GM08714 (cell line): ENCODE measurements at regions not wholly inside any gene's neighbourhood (a gene's known extent, or its start where the extent isn't known, plus 50 kb on each side); places are given as distances from the start of the nearest gene placed in this dataset.

Experiments used
- H3K4me3 ChIP-seq: fragments of 200-500 bp; sonication (Bioruptor generic); 2 replicates; pipeline ENCODE4 v1.5.1; 2014; ENCODE audit warnings: mild to moderate bottlenecking, low read length, inconsistent platforms
- ZNF274 ChIP-seq: IDR thresholded peaks from 2 replicates; pipeline ENCODE4 v1.6.1; 2012; ENCODE audit warnings: mild to moderate bottlenecking, low read depth, low read length

DNA sequence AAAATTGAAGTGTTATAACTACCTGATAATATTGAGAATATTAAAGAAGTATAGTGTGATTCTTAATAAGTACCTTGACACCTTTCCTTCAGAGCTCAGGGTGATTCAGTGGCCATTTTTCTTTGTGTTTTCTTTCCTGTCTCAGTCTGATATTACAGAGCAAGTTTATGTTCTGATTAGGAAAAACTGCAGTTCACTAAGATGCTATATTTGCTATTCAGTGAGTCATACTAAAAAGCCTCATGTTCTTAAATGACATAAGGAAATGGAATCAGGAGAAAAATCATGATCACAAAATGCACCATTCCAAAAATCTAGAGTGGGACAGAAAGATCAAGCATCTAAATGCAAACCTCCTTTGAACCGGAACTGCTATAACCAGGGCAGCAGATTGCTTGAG, 390.6 kb upstream of the ATP2B1 start:
- no peak overlapping the region for H3K4me3 ChIP-seq
- no peak for TF ChIP-seq ZNF274

DNA sequence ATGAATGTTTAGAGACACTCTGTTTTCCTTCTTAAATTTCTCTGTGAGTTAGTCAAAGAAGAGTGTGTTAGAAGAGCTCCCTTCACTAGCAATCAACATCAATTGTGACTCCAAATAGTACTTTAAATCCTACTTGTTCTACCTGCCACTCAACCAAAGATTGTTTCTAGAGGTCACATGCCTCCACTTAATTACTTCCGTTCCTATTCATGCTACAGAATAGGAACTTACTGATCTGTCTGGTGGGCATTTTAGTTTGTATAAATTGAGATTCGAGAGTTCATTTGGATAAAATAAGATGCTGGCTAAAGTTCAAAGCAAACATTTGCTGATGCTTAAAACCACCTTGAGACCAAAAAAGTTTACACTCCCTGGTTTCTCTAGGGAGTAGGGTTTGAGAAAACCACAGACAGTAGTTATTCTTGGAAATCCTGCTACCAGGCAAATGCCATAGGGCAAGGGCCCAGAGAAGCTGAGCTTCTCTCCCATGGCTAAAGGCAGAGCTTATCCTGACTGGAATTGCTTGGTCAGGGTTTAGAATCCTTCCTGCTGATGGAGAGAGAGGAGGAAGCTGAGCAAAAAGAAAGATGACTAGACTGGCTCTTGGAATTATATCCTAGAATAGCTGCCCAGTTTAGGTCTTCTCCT, 389.6 kb upstream of the ATP2B1 start:
- no peak for TF ChIP-seq ZNF274
- H3K4me3 ChIP-seq, result no peak overlapping the region

DNA sequence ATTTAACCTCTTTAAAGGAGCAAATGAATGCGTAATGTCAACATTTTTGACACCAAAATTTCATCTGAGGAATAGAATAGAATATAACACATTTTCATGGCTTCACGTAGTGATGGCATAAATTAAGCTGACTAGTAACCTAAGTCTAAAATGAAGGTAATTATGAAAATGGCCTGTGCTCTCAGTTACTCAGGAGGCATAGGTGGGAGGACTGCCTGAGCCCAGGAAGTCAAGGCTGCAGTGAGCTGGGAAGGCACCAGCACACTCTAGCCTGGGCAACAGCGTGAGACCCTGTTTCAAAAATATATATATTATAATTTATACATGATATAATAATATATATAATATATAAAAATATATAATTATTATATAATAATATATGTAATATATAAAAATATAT, 383.2 kb upstream of the ATP2B1 start:
- TF ChIP-seq ZNF274, result no peak
- no peak overlapping the region for H3K4me3 ChIP-seq

DNA sequence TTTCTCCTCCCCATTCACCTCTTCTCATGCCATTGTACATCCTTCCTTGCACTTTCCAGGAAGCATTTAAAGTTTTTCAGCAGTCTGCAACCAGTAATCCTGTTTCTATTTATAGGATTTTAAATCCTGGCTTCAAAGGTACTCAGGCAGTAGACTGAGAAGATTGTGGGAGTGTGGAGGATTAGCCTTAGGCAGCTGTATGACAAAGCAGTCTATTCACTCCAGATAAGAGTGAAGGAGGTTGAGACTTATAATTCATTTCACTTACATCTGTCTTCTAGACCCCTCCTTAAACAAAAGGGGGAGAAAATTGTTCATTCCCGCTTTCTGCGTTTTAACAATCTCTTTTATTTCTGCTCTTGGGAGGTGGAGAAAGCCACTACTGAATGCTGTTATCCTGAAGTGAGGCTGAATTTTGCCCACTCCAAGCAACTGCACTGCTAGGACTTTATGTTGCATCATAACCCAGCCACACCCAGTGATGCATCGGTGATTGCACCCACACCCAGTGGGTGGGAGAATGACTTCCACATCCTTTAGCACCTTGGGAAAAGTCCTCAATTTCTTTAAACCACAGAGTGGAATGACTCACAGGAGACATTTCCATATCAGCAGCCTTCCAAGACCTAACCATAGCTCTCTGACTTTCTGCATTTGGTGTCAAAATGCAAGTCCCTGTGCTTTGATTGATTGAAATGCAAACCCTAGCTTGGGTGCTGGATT, 382.5 kb upstream of the ATP2B1 start:
- H3K4me3 ChIP-seq, result no peak overlapping the region
- no peak for TF ChIP-seq ZNF274

DNA sequence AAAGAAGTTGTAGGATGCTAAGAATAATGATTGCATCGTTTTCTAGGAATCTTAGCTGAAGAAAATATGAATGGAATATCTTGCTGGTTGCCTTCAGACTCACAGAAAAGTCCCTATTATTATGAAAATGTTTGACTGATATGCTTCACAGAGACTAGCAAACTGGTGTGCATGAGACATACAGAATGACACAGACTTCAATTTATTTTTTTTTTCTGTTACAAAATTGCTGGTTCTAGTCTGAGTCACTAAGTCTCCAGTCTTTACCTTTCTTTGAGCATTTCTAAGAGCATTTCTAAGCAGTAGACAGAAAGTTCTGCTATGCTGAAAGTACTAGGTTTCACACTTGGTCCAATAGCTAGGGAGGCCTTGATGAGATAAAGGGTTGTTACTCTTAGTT, 377.6 kb upstream of the ATP2B1 start:
- TF ChIP-seq ZNF274, result no peak
- H3K4me3 ChIP-seq, result no peak overlapping the region

DNA sequence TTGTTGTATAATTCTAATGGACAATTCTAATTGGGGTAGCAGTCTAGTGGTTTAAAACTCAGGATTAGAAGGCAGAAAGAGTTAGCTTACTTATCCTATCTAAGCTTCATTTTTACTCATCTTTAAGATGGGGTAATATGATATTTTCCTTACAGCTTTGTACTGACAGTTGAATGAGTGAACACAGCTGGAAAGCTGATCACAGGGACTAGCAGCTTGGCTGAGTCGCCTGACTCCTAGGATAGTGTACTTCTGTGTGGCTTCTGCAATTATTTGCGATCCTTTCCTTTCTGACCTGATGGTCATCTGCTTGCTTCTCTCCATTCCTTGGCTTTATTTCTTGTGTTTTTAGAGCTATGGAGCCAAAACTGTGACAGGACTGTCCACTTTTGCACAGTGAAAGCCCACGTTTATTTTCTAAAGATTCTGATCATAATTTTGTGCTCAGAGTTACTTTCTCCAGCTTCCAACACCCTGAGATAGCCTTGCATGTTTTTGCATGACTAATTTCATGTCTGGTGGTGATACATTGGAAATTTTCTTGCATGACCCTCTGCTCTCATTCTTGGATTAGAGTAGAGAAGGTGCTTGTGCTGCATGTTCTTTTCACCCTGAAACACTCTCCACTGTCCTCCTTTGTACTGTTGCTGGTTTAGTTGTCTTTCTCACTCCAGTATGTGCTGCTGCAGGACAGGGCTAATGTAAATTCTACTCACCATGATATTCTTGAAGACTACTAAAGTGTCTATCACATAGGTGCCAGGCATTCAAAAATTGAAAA, 377.0 kb upstream of the ATP2B1 start:
- no peak for TF ChIP-seq ZNF274

DNA sequence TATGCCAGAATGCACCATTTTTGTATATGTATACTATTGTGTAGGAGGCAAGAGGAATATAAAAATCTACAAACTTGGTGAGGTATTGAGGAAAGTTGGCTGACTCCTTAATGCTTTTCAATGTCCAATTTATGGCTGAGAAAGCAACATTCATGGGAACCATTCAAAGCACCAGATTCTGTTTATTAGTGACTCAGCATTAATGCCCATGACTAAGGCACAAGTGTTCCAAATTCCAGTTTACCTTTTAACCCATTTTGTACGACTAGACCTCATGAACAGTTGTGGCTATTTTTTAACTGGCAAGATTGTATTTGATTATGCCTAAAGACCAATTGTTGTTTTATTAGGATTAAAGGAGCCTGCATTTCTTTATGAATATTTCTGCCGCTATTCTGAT, 375.4 kb upstream of the ATP2B1 start:
- H3K4me3 ChIP-seq, result no peak overlapping the region
- TF ChIP-seq ZNF274, result no peak

More for the DNA sequence above, 377.0 kb upstream of the ATP2B1 start:
- H3K4me3 ChIP-seq, result no peak overlapping the region

DNA sequence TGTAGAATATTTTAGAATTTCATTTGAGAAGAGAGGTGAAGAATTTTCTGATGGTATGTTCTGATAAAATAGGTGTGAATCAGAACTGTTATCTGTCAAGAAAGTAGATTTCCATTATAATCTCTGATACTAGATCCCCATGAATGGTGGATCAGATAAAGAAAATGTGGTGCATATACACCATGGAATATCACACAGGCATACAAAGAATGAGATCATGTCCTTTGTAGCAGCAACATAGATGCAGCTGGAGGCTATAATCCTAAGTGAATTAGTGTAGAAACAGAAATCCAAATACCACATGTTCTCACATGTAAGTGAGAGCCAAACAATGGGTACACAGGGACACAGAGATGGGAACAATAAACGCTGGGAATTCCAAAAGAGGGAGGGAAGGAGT, 372.0 kb upstream of the ATP2B1 start:
- no peak for TF ChIP-seq ZNF274
- no peak overlapping the region for H3K4me3 ChIP-seq

DNA sequence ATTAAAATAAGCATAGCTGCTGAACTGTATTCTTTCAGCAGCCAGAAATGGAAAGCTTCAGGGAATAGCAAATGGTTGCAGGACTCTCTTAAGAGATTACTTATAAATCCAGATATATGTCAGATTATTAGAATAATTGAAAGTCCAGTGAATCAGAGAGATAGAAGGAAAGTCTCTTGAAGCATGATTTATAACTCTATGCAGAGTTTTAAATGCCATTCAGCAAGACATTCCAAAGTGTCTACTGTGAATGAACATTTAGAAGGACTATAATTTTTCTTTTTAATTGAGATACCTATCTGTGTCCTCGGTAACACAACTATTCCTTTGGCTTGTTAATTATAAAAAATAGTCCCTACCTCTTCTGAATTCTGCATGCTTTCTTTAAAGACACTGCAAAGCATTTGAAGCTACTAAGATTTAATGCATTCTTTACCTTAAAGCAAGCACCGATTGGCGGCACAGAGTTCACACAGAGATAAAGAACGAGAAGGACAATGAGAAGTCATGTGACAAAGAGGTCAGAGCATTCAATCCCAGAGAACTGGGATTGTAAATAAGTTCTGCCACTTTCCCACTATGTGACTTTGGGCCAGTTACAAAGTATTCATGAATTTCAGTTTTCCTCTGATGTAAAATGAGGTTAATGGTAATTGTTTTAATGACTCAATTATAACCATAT, 371.0 kb upstream of the ATP2B1 start:
- no peak for TF ChIP-seq ZNF274
- no peak overlapping the region for H3K4me3 ChIP-seq

DNA sequence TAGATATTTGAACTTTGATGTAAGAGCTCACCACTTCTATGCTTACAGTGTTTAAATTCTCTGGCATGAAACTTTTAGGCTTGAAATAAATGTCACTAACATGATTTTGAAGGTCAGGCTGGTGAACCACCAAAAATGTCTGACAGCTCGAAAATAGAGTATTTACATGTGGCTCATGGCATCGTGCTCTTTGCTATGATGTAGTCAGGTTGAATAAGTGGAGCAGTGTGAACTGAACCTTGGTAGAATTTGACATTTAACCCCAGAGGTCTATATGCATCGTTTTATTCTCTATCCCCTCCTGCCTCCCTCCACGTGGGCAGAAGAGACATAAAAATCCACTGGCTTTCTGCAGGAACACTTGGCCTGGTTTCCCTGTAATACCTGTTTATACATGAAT, 369.7 kb upstream of the ATP2B1 start:
- TF ChIP-seq ZNF274, result no peak
- no peak overlapping the region for H3K4me3 ChIP-seq

DNA sequence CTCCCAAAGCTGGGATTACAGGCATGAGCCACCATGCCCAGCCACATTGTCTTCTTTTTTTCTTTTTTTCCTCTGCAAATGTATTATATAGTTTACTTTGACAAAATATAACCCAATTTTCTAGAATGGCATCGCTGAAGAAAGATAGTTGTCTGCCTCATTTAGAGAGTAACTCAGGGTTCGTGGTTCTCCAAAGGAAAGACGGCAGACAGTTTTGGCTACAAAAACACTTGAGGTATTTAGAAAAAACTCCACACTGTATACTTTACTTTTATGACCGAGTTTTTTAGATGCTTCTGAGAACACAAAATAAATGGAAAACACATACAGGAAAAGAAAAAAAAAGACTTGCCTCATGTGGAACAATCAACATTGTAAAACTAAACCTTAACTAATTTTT, 369.1 kb upstream of the ATP2B1 start:
- no peak for TF ChIP-seq ZNF274
- no peak overlapping the region for H3K4me3 ChIP-seq

DNA sequence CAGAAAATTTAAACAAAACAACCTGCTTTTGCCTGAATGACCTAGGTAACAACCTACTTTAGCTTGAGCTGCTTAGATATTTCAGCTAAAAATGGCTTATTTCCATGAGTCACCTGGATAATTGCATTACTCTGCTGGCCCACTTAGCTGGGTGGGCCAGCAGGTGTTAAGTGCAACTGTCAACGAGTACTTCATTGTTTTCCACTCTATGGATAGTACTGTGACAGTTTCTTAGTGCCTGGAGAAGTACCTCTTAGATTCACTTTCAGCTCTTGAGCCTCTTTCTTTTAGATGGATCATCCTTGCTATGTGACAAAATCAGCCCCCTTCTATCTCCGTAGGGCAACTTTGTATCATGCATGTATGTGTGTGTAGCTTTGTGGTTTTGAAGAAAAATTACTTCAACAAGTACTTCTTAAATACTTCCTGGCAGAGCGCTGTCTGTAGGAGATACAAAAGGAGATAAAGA, 368.2 kb upstream of the ATP2B1 start:
- TF ChIP-seq ZNF274, result no peak
- H3K4me3 ChIP-seq, result no peak overlapping the region

DNA sequence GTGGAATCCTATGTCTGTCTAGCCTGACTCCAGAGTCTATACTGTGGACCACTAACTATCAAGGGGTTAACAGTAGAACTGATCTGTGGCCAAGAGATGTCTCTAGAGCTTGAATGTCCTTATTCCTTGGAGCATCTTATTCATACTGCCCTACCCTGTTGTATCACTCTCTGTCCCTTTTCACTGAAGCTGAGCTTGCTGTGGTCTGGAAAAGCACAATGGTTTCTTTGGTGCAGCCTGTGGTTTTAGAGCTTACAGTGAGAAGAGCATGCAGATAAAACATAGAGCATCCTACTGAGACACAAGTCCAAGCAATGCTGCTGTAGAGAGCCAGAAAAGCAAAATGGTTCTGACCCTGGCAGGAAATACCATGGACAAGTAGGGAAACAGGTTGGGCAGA, 367.0 kb upstream of the ATP2B1 start:
- TF ChIP-seq ZNF274, result no peak
- H3K4me3 ChIP-seq, result no peak overlapping the region

DNA sequence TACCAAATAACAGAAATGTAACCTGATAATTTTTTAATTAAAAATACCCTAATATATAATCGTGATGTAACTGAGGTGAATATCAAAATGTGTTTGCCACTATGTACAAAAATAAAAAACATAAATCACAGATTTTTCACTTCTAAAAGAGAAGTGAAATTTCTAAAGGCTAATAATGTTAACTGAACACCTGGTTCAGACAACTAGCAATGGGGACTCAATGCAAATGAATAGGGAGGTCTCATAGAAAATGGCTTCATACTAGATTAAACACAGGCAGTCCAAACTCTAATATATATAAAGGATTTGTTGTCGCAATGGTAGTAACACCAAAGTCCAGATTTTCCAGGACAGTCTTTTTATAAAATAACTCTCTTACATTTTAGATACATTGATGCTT, 365.4 kb upstream of the ATP2B1 start:
- H3K4me3 ChIP-seq, result no peak overlapping the region
- no peak for TF ChIP-seq ZNF274
